ENCODE measurements at regions not wholly inside any gene's neighbourhood (a gene's known extent, or its start where the extent isn't known, plus 50 kb on each side); places are given as distances from the start of the nearest gene placed in this dataset.

- TF ChIP-seq FOXM1 (IDR thresholded peaks at IDR 0.05; ENCODE audit: borderline replicate concordance, low read depth) (no peak), NFIC (IDR thresholded peaks at IDR 0.05) (no peak), EGR1 (IDR thresholded peaks at IDR 0.05) (no peak), TAF1 (IDR thresholded peaks at IDR 0.05; ENCODE audit: low read depth) (no peak), TCF12 (IDR thresholded peaks at IDR 0.05; ENCODE audit: low read depth) (no peak), YY1 (IDR thresholded peaks at IDR 0.05; ENCODE audit: low read depth) (no peak), REST (IDR thresholded peaks at IDR 0.05; ENCODE audit: low read depth) (no peak), MAX (IDR thresholded peaks at IDR 0.05) (no peak), RAD21 (IDR thresholded peaks at IDR 0.05; ENCODE audit: low read depth) (no peak), EP300 (IDR thresholded peaks at IDR 0.05; ENCODE audit: borderline replicate concordance) (no peak)
Observed at GRCh38 chr12:115774148-115774895, 503.2 kb downstream of the MED13L start.
